ENCODE measurements at regions not wholly inside any gene's neighbourhood (a gene's known extent, or its start where the extent isn't known, plus 50 kb on each side); places are given as distances from the start of the nearest gene placed in this dataset.

DNA sequence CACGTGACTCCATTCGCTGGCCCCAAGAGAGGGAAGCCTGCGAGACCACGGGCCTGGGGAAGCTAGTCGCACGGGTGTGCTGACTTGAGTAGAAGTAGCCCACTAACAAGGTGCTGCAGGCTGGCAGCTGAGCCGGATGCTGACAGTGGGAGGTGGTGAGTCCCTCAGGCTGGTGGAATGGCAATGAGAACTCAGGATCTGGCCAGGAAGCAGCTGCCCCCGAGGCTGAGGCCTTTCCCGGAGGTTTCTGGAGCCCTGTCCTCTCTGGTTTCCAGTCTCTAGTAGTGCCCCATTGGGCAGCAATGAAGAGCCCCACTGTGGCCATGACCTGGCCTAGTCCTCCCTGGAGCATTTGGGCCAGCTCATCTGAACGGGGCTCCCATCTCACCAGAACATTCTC is 366.7 kb upstream of the IRX4 start (continued):
- TF ChIP-seq, protein P1, sequence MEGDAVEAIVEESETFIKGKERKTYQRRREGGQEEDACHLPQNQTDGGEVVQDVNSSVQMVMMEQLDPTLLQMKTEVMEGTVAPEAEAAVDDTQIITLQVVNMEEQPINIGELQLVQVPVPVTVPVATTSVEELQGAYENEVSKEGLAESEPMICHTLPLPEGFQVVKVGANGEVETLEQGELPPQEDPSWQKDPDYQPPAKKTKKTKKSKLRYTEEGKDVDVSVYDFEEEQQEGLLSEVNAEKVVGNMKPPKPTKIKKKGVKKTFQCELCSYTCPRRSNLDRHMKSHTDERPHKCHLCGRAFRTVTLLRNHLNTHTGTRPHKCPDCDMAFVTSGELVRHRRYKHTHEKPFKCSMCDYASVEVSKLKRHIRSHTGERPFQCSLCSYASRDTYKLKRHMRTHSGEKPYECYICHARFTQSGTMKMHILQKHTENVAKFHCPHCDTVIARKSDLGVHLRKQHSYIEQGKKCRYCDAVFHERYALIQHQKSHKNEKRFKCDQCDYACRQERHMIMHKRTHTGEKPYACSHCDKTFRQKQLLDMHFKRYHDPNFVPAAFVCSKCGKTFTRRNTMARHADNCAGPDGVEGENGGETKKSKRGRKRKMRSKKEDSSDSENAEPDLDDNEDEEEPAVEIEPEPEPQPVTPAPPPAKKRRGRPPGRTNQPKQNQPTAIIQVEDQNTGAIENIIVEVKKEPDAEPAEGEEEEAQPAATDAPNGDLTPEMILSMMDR (conservative IDR thresholded peaks at IDR 0.05; ENCODE audit: low read depth in 2 of 2): no peak
- TF ChIP-seq EZH2 (IDR thresholded peaks at IDR 0.05; ENCODE audit: low read depth, unreplicated experiment) (no peak), ZNF331 (CRISPR knock-in tag; IDR thresholded peaks at IDR 0.05; ENCODE audit: low read depth) (no peak), ZNF462 (CRISPR knock-in tag; IDR thresholded peaks at IDR 0.05) (no peak)

- H3K4me3 Mint-ChIP-seq: no peak overlapping the region
- no peak for TF ChIP-seq ZNF462 (CRISPR knock-in tag; IDR thresholded peaks at IDR 0.05)
- no peak for TF ChIP-seq STAT1 (IDR thresholded peaks at IDR 0.05; ENCODE audit: unreplicated experiment)
- TF ChIP-seq, protein P1 (conservative IDR thresholded peaks at IDR 0.05; ENCODE audit: low read depth in 2 of 2): no peak
These were observed 366.3 kb upstream of the IRX4 start for GRCh38 chr5:2249026-2249425.

More at GRCh38 chr5:2249026-2249425, 366.3 kb upstream of the IRX4 start:
- Histone ChIP-seq H4K20me1 (replicated peaks; ENCODE audit: insufficient read depth) (no peaks in the 10 kb centered on the region), H3K79me2 (replicated peaks; ENCODE audit: insufficient read depth) (no peaks in the 10 kb centered on the region), H3F3A (replicated peaks; ENCODE audit: low read depth) (no peaks in the 10 kb centered on the region), H3K27me3 (ENCODE audit: insufficient read depth) (no peaks in the 10 kb centered on the region), H3K4me2 (no peak overlapping the region), H3K36me3 (ENCODE audit: insufficient read depth) (no peaks in the 10 kb centered on the region), H3K4me3 (no peak overlapping the region), H3K9me2 (ENCODE audit: insufficient read depth) (no peaks in the 10 kb centered on the region), H3K4me1 (ENCODE audit: insufficient read depth) (no peaks in the 10 kb centered on the region), H3K27ac (ENCODE audit: low read depth) (no peak overlapping the region), H2AFZ (no peak overlapping the region)
- Mint-ChIP-seq H3K9me3 (peaks cover 20% of the 10 kb centered on the region; the same call in 2 of the 3 replicates), H3K4me1 (peaks cover 7% of the 10 kb centered on the region), H3K27ac (no peak overlapping the region), H3K27me3 (ENCODE audit: insufficient read depth, low read depth, poor library complexity) (peaks cover 4% of the 10 kb centered on the region), H3K36me3 (ENCODE audit: low read depth) (no peaks in the 10 kb centered on the region)
- ATAC-seq: no peak
- DNase-seq (ENCODE audit: low spot score): no peak

All from GM23338 (cell line).